DOHH2 (cell line): ENCODE measurements at regions not wholly inside any gene's neighbourhood (a gene's known extent, or its start where the extent isn't known, plus 50 kb on each side); places are given as distances from the start of the nearest gene placed in this dataset.

Experiments used
- H3F3A ChIP-seq: fragments of 200-600 bp; sonication (generic), shearing (Covaris generic); 2 replicates; pipeline ENCODE4 v1.6.0; 2016; ENCODE audit warnings: antibody characterized with exemption, mild to moderate bottlenecking; ENCODE audit not compliant: control insufficient read depth, insufficient read depth
- H3K27ac ChIP-seq: fragments of 200-600 bp; sonication (generic); 2 replicates; pipeline ENCODE4 v1.5.1; 2014; ENCODE audit warnings: low read depth, mild to moderate bottlenecking, low read length, moderate library complexity
- H3K27me3 ChIP-seq: fragments of 200-600 bp; sonication (generic); 2 replicates; pipeline ENCODE4 v1.6.1; 2014; ENCODE audit warnings: mild to moderate bottlenecking, low read length, mixed read lengths; ENCODE audit not compliant: control insufficient read depth
- H3K36me3 ChIP-seq: fragments of 200-600 bp; sonication (generic); 2 replicates; pipeline ENCODE4 v1.6.1; 2014; ENCODE audit warnings: mild to moderate bottlenecking, low read length, moderate library complexity, mixed read lengths; ENCODE audit not compliant: control insufficient read depth
- H3K4me1 ChIP-seq: fragments of 200-600 bp; sonication (generic); 2 replicates; pipeline ENCODE4 v1.6.1; 2014; ENCODE audit warnings: mild to moderate bottlenecking, low read length, mixed read lengths; ENCODE audit not compliant: control insufficient read depth
- H3K4me2 ChIP-seq: fragments of 200-600 bp; sonication (generic); 2 replicates; pipeline ENCODE4 v1.6.0; 2014; ENCODE audit warnings: mild to moderate bottlenecking, low read length, moderate library complexity
- H3K4me3 ChIP-seq: fragments of 200-600 bp; sonication (generic); 2 replicates; pipeline ENCODE4 v1.5.1; 2014; ENCODE audit warnings: mild to moderate bottlenecking, low read length, mixed read lengths
- H3K79me2 ChIP-seq: fragments of 200-600 bp; sonication (generic); 2 replicates; pipeline ENCODE4 v1.6.1; 2014; ENCODE audit warnings: mild to moderate bottlenecking, low read length, mixed read lengths; ENCODE audit not compliant: control insufficient read depth
- H3K9me2 ChIP-seq: fragments of 200-600 bp; sonication (generic); replicated peaks from 2 replicates; pipeline ENCODE4 v1.6.1; 2014; ENCODE audit warnings: mild to moderate bottlenecking, low read length, mixed read lengths; ENCODE audit not compliant: control insufficient read depth
- H3K9me3 ChIP-seq: fragments of 200-600 bp; sonication (generic); 2 replicates; pipeline ENCODE4 v1.6.1; 2014; ENCODE audit warnings: antibody characterized with exemption, low read length, mixed read lengths; ENCODE audit not compliant: control insufficient read depth, insufficient read depth
- H4K20me1 ChIP-seq: fragments of 200-600 bp; sonication (generic); 2 replicates; pipeline ENCODE4 v1.6.0; 2014; ENCODE audit warnings: low read depth, mild to moderate bottlenecking, antibody characterized with exemption, low read length, moderate library complexity; ENCODE audit not compliant: control insufficient read depth, insufficient read depth
- EZH2phosphoT487 ChIP-seq: fragments of 200-600 bp; sonication (generic); IDR thresholded peaks from 2 replicates; pipeline ENCODE4 v1.6.1; 2017; ENCODE audit warnings: borderline replicate concordance, mild to moderate bottlenecking, antibody characterized with exemption, low read length, moderate library complexity, mixed read lengths
- TF ChIP-seq, protein P1 (sequence below): fragments of 200-600 bp; sonication (generic); IDR thresholded peaks from one replicate; pipeline ENCODE4 v1.5.1; 2014; ENCODE audit warnings: antibody characterized with exemption, mild to moderate bottlenecking, low read depth, low read length; ENCODE audit not compliant: poor library complexity, severe bottlenecking

DNA sequence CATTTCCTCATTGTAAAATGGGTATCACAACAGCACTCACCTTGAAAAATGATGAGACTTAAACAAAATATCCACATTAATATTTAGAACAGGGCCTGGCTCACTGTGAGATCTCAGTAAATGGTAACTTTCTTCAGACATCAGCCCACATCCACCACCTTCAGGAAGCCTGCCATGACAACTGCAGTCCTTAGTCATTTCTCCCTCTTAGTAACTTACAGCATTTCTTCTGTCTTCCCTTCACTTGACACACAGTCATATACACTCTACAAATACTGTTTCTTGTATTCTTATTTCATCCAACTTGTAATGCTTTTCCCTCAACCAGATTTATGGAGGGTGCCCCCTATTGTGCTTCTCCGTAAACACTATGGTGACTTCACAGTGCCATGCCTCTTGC lies 263.0 kb downstream of the ZNF516 start:
- no peaks in the 10 kb centered on the region for H3K9me3 ChIP-seq
- H3F3A ChIP-seq: no peaks in the 10 kb centered on the region
- H3K79me2 ChIP-seq: no peaks in the 10 kb centered on the region
- H3K4me3 ChIP-seq: no peak overlapping the region
- no peaks in the 10 kb centered on the region for H3K9me2 ChIP-seq
- H3K27me3 ChIP-seq: no peaks in the 10 kb centered on the region; the same call in 1 of the 2 replicates
- no peaks in the 10 kb centered on the region for H4K20me1 ChIP-seq
- H3K36me3 ChIP-seq: no peaks in the 10 kb centered on the region
- no peak overlapping the region for H3K27ac ChIP-seq
- no peaks in the 10 kb centered on the region for H3K4me1 ChIP-seq
- H3K4me2 ChIP-seq: no peak overlapping the region
- TF ChIP-seq, protein P1, sequence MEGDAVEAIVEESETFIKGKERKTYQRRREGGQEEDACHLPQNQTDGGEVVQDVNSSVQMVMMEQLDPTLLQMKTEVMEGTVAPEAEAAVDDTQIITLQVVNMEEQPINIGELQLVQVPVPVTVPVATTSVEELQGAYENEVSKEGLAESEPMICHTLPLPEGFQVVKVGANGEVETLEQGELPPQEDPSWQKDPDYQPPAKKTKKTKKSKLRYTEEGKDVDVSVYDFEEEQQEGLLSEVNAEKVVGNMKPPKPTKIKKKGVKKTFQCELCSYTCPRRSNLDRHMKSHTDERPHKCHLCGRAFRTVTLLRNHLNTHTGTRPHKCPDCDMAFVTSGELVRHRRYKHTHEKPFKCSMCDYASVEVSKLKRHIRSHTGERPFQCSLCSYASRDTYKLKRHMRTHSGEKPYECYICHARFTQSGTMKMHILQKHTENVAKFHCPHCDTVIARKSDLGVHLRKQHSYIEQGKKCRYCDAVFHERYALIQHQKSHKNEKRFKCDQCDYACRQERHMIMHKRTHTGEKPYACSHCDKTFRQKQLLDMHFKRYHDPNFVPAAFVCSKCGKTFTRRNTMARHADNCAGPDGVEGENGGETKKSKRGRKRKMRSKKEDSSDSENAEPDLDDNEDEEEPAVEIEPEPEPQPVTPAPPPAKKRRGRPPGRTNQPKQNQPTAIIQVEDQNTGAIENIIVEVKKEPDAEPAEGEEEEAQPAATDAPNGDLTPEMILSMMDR: no peak
- TF ChIP-seq EZH2phosphoT487: no peak

DNA sequence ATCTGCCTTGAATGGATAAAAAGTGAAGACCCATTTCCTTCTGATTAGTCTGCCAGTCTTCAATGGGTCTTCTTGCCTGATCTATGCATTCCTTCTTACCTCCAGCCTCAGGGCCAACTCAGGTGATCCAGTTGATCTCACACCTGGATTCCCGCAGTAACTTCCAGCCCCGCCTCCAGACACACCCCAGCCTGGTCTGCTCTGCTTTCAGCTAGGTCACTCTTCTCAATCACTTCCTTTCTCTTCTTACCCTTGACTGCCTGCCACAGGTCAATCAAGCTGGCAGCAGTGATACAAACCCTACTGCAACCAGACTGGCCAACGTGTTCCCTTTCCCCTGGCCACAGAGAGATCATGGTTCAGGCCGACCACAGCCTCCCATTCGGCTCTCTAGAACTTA lies 263.6 kb downstream of the ZNF516 start:
- Histone ChIP-seq H3K9me2 (no peaks in the 10 kb centered on the region), H3F3A (no peaks in the 10 kb centered on the region), H3K36me3 (no peaks in the 10 kb centered on the region), H3K27me3 (no peaks in the 10 kb centered on the region; the same call in 1 of the 2 replicates), H3K4me3 (no peak overlapping the region), H3K4me2 (no peak overlapping the region), H3K27ac (no peak overlapping the region), H3K79me2 (no peaks in the 10 kb centered on the region), H3K4me1 (no peaks in the 10 kb centered on the region), H4K20me1 (no peaks in the 10 kb centered on the region), H3K9me3 (no peaks in the 10 kb centered on the region)
- TF ChIP-seq EZH2phosphoT487: no peak
- TF ChIP-seq, protein P1: no peak

DNA sequence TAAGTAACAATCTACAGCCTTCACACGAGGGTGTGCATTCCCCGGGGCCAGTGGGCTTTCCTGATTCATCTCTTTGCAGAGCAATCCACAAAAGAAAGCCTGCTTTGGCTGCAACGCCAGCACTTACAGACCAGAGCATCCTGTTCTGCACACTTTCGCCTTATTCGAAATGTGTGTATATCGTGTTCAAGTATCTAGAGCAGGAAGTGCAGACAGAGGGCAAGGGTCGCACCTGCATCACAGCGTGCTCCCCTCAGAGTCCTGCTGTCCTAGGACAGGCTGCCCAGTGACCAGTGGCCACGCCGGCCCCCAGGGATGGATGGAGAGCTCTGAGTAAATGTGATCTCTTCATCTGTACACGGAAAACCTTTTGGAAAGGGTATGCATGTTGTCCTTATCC lies 264.3 kb downstream of the ZNF516 start:
- TF ChIP-seq, protein P1: no peak
- no peak for TF ChIP-seq EZH2phosphoT487
- no peaks in the 10 kb centered on the region for H3K9me2 ChIP-seq
- H3K9me3 ChIP-seq: no peaks in the 10 kb centered on the region
- H3K4me3 ChIP-seq: no peak overlapping the region
- H3K4me2 ChIP-seq: no peak overlapping the region
- H3K79me2 ChIP-seq: no peaks in the 10 kb centered on the region
- no peaks in the 10 kb centered on the region; the same call in 1 of the 2 replicates for H3K27me3 ChIP-seq
- H4K20me1 ChIP-seq: no peaks in the 10 kb centered on the region
- no peaks in the 10 kb centered on the region for H3K4me1 ChIP-seq
- H3F3A ChIP-seq: no peaks in the 10 kb centered on the region
- no peaks in the 10 kb centered on the region for H3K36me3 ChIP-seq
- no peak overlapping the region for H3K27ac ChIP-seq
